H9 (cell line): ENCODE measurements at regions not wholly inside any gene's neighbourhood (a gene's known extent, or its start where the extent isn't known, plus 50 kb on each side); places are given as distances from the start of the nearest gene placed in this dataset.

Experiments
- DNase-seq: peaks from one replicate; pipeline ENCODE4 v3.0.0-alpha.2; 2017
- H2AFZ ChIP-seq: one replicate; pipeline ENCODE4 v1.6.1; 2013; ENCODE audit warnings: mild to moderate bottlenecking, low read length, control low read depth, moderate library complexity
- H2AK5ac ChIP-seq: 2 replicates; pipeline ENCODE4 v1.6.1; 2013; ENCODE audit warnings: low read length, control low read depth, mixed read lengths; ENCODE audit not compliant: insufficient read length
- H2BK120ac ChIP-seq: one replicate; pipeline ENCODE4 v1.6.1; 2013; ENCODE audit warnings: low read depth, mild to moderate bottlenecking, low read length, control low read depth, inconsistent platforms; ENCODE audit not compliant: poor library complexity, severe bottlenecking
- H2BK12ac ChIP-seq: 2 replicates; pipeline ENCODE4 v1.6.1; 2013; ENCODE audit warnings: low read length, control low read depth, mixed read lengths, low read depth; ENCODE audit not compliant: insufficient read length
- H2BK15ac ChIP-seq: 2 replicates; pipeline ENCODE4 v1.6.1; 2013; ENCODE audit warnings: low read depth, low read length, control low read depth
- H2BK20ac ChIP-seq: one replicate; pipeline ENCODE4 v1.6.1; 2013; ENCODE audit warnings: low read depth, mild to moderate bottlenecking, low read length, control low read depth, inconsistent platforms; ENCODE audit not compliant: poor library complexity, severe bottlenecking
- H2BK5ac ChIP-seq: 2 replicates; pipeline ENCODE4 v1.6.1; 2013; ENCODE audit warnings: low read length, control low read depth, mixed read lengths; ENCODE audit not compliant: insufficient read length
- H3K14ac ChIP-seq: 2 replicates; pipeline ENCODE4 v1.6.1; 2013; ENCODE audit warnings: low read length, control low read depth; ENCODE audit not compliant: insufficient read depth
- H3K18ac ChIP-seq: 2 replicates; pipeline ENCODE4 v1.6.1; 2013; ENCODE audit warnings: low read depth, mild to moderate bottlenecking, mixed read lengths, low read length, control low read depth; ENCODE audit not compliant: insufficient read length
- H3K23ac ChIP-seq: 2 replicates; pipeline ENCODE4 v1.6.1; 2013; ENCODE audit warnings: low read length, control low read depth, mixed read lengths, low read depth; ENCODE audit not compliant: insufficient read length
- H3K23me2 ChIP-seq: 2 replicates; pipeline ENCODE4 v1.6.1; 2013; ENCODE audit warnings: low read depth, mild to moderate bottlenecking, mixed read lengths, low read length, control low read depth; ENCODE audit not compliant: insufficient read length, poor library complexity, severe bottlenecking
- H3K27ac ChIP-seq: 2 replicates; pipeline ENCODE4 v1.5.1; 2013; ENCODE audit warnings: low read length, control low read depth, mixed read lengths, low read depth; ENCODE audit not compliant: insufficient read length
- H3K27me3 ChIP-seq: 2 replicates; pipeline ENCODE4 v1.6.1; 2013; ENCODE audit warnings: low read length, control low read depth, inconsistent platforms; ENCODE audit not compliant: insufficient read depth
- H3K4ac ChIP-seq: 2 replicates; pipeline ENCODE4 v1.6.1; 2013; ENCODE audit warnings: low read depth, mild to moderate bottlenecking, control low read depth, inconsistent platforms, low read length, moderate library complexity
- H3K4me1 ChIP-seq: 2 replicates; pipeline ENCODE4 v1.6.1; 2013; ENCODE audit warnings: low read length, control low read depth, inconsistent platforms; ENCODE audit not compliant: insufficient read depth
- H3K4me2 ChIP-seq: 2 replicates; pipeline ENCODE4 v1.6.1; 2013; ENCODE audit warnings: low read length, control low read depth, mixed read lengths; ENCODE audit not compliant: insufficient read length, insufficient read depth
- H3K56ac ChIP-seq: 2 replicates; pipeline ENCODE4 v1.6.1; 2013; ENCODE audit warnings: low read depth, mild to moderate bottlenecking, mixed read lengths, low read length, control low read depth; ENCODE audit not compliant: insufficient read length
- H3K79me1 ChIP-seq: 2 replicates; pipeline ENCODE4 v1.6.1; 2013; ENCODE audit warnings: low read depth, mild to moderate bottlenecking, moderate library complexity, low read length, control low read depth, inconsistent platforms; ENCODE audit not compliant: insufficient read depth, poor library complexity, severe bottlenecking
- H3K79me2 ChIP-seq: 2 replicates; pipeline ENCODE4 v1.6.1; 2013; ENCODE audit warnings: low read length, control low read depth, inconsistent platforms; ENCODE audit not compliant: insufficient read depth
- H3K9ac ChIP-seq: 2 replicates; pipeline ENCODE4 v1.6.1; 2013; ENCODE audit warnings: low read length, control low read depth, mixed read lengths; ENCODE audit not compliant: insufficient read length; ENCODE audit errors: extremely low read depth
- H3K9me3 ChIP-seq: one replicate; pipeline ENCODE4 v1.6.1; 2013; ENCODE audit warnings: low read depth, low read length, inconsistent platforms; ENCODE audit not compliant: control insufficient read depth
- H3T11ph ChIP-seq: one replicate; pipeline ENCODE4 v1.6.1; 2013; ENCODE audit warnings: mild to moderate bottlenecking, low read length, control low read depth, inconsistent platforms
- H4K20me1 ChIP-seq: one replicate; pipeline ENCODE4 v1.6.1; 2013; ENCODE audit not compliant: control insufficient read depth, insufficient read length, insufficient read depth
- H4K5ac ChIP-seq: 2 replicates; pipeline ENCODE4 v1.6.1; 2013; ENCODE audit warnings: low read depth, mild to moderate bottlenecking, mixed read lengths, low read length, control low read depth; ENCODE audit not compliant: insufficient read length
- H4K8ac ChIP-seq: replicated peaks from 2 replicates; pipeline ENCODE4 v1.6.1; 2013; ENCODE audit warnings: low read length, control low read depth, mixed read lengths, low read depth; ENCODE audit not compliant: insufficient read length
- H4K91ac ChIP-seq: 2 replicates; pipeline ENCODE4 v1.6.1; 2013; ENCODE audit warnings: low read depth, mild to moderate bottlenecking, moderate library complexity, mixed read lengths, low read length, control low read depth; ENCODE audit not compliant: insufficient read length
- H3K27ac Mint-ChIP-seq, 3 experiments: 2 replicates in 2 of 3; 3 replicates in 1 of 3; pipeline ENCODE4 v1.8.0; 2020 to 2021; ENCODE audit warnings: mixed read lengths in 3 of 3, mild to moderate bottlenecking in 1 of 3, moderate library complexity in 1 of 3
- H3K27me3 Mint-ChIP-seq: 2 replicates; pipeline ENCODE4 v1.8.0; 2021; ENCODE audit warnings: low read depth, mild to moderate bottlenecking, moderate library complexity, mixed read lengths
- H3K36me3 Mint-ChIP-seq, 3 experiments: 2 replicates in 2 of 3; 3 replicates in 1 of 3; pipeline ENCODE4 v1.8.0; 2020 to 2021; ENCODE audit warnings: low read depth in 3 of 3, mixed read lengths in 3 of 3; ENCODE audit not compliant: insufficient read depth in 1 of 3
- H3K4me1 Mint-ChIP-seq, 2 experiments: 2 replicates each; pipeline ENCODE4 v1.8.0; 2020; ENCODE audit warnings: mixed read lengths in 2 of 2
- H3K4me3 Mint-ChIP-seq, 2 experiments: 2 replicates in 1 of 2; 3 replicates in 1 of 2; pipeline ENCODE4 v1.8.0; 2020 to 2021; ENCODE audit warnings: mild to moderate bottlenecking in 2 of 2, mixed read lengths in 2 of 2, moderate library complexity in 1 of 2
- H3K9me3 Mint-ChIP-seq, 2 experiments: 2 replicates in 1 of 2; 3 replicates in 1 of 2; pipeline ENCODE4 v1.8.0; 2020; ENCODE audit warnings: mild to moderate bottlenecking in 2 of 2, mixed read lengths in 2 of 2, moderate library complexity in 1 of 2
- WGBS: extraction: QIAGEN DNeasy Blood & Tissue Kit; methylation state at CpG from one replicate; pipeline ENCODE4 v1.1.7; 2013; ENCODE audit warnings: missing lambda C conversion rate, low lambda C conversion rate, mixed read lengths; ENCODE audit not compliant: insufficient read length; ENCODE audit errors: extremely low coverage; 5-methylcytosine and 5-hydroxymethylcytosine counted together
- TF ChIP-seq, protein P1 (sequence below): fragments of 200-600 bp; sonication (generic); conservative IDR thresholded peaks from 3 replicates; pipeline ENCODE4 v1.8.0; 2021; ENCODE audit warnings: antibody characterized with exemption, mild to moderate bottlenecking

DNA sequence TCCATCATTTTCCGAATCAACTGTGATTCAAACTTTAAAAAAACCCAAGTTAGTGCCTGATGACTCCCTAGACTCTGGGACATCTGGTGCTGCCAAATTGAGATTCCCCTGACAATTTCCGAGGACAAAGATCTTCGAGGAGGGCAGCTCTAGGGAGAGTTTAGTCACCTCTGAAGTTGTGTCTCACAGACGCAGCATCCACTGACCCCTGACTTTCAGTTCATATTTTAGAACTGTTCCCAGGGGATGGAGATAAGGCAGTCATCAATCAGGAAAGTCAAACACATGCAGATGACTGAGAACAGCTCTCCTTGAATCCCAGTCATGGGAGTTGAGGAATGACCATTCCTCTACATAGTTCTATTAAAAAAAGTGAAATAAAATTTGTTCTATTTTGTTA lies 643.9 kb downstream of the TRIML1 start:
- TF ChIP-seq, protein P1, sequence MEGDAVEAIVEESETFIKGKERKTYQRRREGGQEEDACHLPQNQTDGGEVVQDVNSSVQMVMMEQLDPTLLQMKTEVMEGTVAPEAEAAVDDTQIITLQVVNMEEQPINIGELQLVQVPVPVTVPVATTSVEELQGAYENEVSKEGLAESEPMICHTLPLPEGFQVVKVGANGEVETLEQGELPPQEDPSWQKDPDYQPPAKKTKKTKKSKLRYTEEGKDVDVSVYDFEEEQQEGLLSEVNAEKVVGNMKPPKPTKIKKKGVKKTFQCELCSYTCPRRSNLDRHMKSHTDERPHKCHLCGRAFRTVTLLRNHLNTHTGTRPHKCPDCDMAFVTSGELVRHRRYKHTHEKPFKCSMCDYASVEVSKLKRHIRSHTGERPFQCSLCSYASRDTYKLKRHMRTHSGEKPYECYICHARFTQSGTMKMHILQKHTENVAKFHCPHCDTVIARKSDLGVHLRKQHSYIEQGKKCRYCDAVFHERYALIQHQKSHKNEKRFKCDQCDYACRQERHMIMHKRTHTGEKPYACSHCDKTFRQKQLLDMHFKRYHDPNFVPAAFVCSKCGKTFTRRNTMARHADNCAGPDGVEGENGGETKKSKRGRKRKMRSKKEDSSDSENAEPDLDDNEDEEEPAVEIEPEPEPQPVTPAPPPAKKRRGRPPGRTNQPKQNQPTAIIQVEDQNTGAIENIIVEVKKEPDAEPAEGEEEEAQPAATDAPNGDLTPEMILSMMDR = no peak
- no peak overlapping the region for H3K56ac ChIP-seq
- no peak overlapping the region for H3K4me2 ChIP-seq
- no peak overlapping the region for H3K27ac ChIP-seq
- H3K27me3 Mint-ChIP-seq = no peaks in the 10 kb centered on the region
- H3K4me3 Mint-ChIP-seq = no peak overlapping the region
- no peaks in the 10 kb centered on the region for H3K27me3 ChIP-seq
- no peaks in the 10 kb centered on the region for H3K9me3 ChIP-seq
- no peak overlapping the region for H2BK5ac ChIP-seq
- no peak overlapping the region for H4K5ac ChIP-seq
- H3K36me3 Mint-ChIP-seq = no peaks in the 10 kb centered on the region
- no peak overlapping the region for H2BK20ac ChIP-seq
- H3K23ac ChIP-seq = no peak overlapping the region
- H3K18ac ChIP-seq = no peak overlapping the region
- no peak overlapping the region for H4K91ac ChIP-seq
- no peak overlapping the region for H3K27ac Mint-ChIP-seq
- no peak overlapping the region for H2BK15ac ChIP-seq
- H3T11ph ChIP-seq = no peak overlapping the region
- WGBS = no CpG with 5 or more reads among the region's 4 CpGs
- no peak overlapping the region for H2BK120ac ChIP-seq
- no peak overlapping the region for H2AK5ac ChIP-seq
- H3K9me3 Mint-ChIP-seq = peaks cover 2% of the 10 kb centered on the region in 2 experiments; a peak in 2 of 5 replicates
- H3K4me1 Mint-ChIP-seq = no peaks in the 10 kb centered on the region
- no peaks in the 10 kb centered on the region for H3K4me1 ChIP-seq
- H2AFZ ChIP-seq = no peak overlapping the region
- H3K4ac ChIP-seq = no peak overlapping the region
- no peaks in the 10 kb centered on the region for H4K20me1 ChIP-seq
- H3K14ac ChIP-seq = no peak overlapping the region
- no peak overlapping the region for H2BK12ac ChIP-seq
- DNase-seq = no peak
- no peaks in the 10 kb centered on the region for H3K23me2 ChIP-seq
- H4K8ac ChIP-seq = no peak overlapping the region
- no peak overlapping the region for H3K9ac ChIP-seq
- no peaks in the 10 kb centered on the region for H3K79me2 ChIP-seq
- H3K79me1 ChIP-seq = no peaks in the 10 kb centered on the region
